Choroid plexus epithelial cell (primary cell): ENCODE measurements at regions not wholly inside any gene's neighbourhood (a gene's known extent, or its start where the extent isn't known, plus 50 kb on each side); places are given as distances from the start of the nearest gene placed in this dataset.

Experiments
- DNase-seq: peaks from one replicate; pipeline ENCODE4 v3.0.0-alpha.2; 2010; ENCODE audit warnings: low read depth
- H3K4me3 ChIP-seq: 2 replicates; pipeline ENCODE4 v1.5.1; 2011; ENCODE audit warnings: low read depth, mild to moderate bottlenecking, control low read depth, low read length, moderate library complexity
- CTCF ChIP-seq: conservative IDR thresholded peaks from 2 replicates; pipeline ENCODE4 v1.5.1; 2011; ENCODE audit warnings: low read depth, mild to moderate bottlenecking, control low read depth, inconsistent platforms, low read length, moderate library complexity

GRCh38 chr11:134008634-134009071, 51.9 kb upstream of the IGSF9B start:
- TF ChIP-seq CTCF, result no peak
- peak; percentile 4 for DNase-seq
- no peak overlapping the region for H3K4me3 ChIP-seq

- no peak overlapping the region for H3K4me3 ChIP-seq
- no peak for DNase-seq
- TF ChIP-seq CTCF, result no peak
Observed at GRCh38 chr11:134013518-134013917, 55.4 kb upstream of the JAM3 start.

- TF ChIP-seq CTCF, result peak; percentile 27
- DNase-seq, result no peak
- H3K4me3 ChIP-seq, result no peak overlapping the region
Observed at GRCh38 chr11:134014511-134014910, 54.4 kb upstream of the JAM3 start.

GRCh38 chr11:134015556-134015955, 53.3 kb upstream of the JAM3 start:
- DNase-seq, result no peak
- H3K4me3 ChIP-seq, result no peak overlapping the region
- no peak for TF ChIP-seq CTCF

- no peak for TF ChIP-seq CTCF
- DNase-seq, result no peak
- no peak overlapping the region for H3K4me3 ChIP-seq
Observed at GRCh38 chr11:134017511-134018430, 51.1 kb upstream of the JAM3 start.
